Astrocyte (in vitro differentiated cells and primary cell): ENCODE measurements at regions not wholly inside any gene's neighbourhood (a gene's known extent, or its start where the extent isn't known, plus 50 kb on each side); places are given as distances from the start of the nearest gene placed in this dataset.

Experiments
- EZH2 ChIP-seq: IDR thresholded peaks from 2 replicates; pipeline ENCODE4 v1.6.1; 2012; ENCODE audit warnings: mild to moderate bottlenecking, low read length, inconsistent platforms; ENCODE audit not compliant: insufficient read depth
- TF ChIP-seq, protein P1 (sequence below): IDR thresholded peaks from 2 replicates; pipeline ENCODE4 v1.5.1; 2011; ENCODE audit warnings: low read depth, mild to moderate bottlenecking, inconsistent platforms, low read length, moderate library complexity; ENCODE audit not compliant: insufficient read depth

DNA sequence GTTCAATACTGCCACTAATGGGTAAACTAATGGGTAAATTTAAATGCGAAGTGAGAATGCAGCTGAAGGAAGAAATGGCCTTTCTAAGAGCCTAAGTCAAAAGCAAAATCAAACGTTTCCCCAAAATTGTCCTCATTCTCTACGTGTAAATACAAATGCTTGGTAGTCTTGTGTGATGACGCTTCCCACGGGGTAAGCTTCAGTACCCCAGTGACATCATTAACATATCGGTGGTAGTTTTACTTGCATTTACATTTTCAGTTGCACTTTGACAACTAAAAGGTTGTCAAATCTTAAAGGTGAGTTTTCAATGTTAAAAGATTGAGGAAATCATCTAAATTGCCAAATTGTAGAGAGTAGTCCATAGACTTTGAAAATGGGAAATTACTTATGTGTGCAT, 550.7 kb upstream of the CCNG1 start:
- TF ChIP-seq, protein P1, sequence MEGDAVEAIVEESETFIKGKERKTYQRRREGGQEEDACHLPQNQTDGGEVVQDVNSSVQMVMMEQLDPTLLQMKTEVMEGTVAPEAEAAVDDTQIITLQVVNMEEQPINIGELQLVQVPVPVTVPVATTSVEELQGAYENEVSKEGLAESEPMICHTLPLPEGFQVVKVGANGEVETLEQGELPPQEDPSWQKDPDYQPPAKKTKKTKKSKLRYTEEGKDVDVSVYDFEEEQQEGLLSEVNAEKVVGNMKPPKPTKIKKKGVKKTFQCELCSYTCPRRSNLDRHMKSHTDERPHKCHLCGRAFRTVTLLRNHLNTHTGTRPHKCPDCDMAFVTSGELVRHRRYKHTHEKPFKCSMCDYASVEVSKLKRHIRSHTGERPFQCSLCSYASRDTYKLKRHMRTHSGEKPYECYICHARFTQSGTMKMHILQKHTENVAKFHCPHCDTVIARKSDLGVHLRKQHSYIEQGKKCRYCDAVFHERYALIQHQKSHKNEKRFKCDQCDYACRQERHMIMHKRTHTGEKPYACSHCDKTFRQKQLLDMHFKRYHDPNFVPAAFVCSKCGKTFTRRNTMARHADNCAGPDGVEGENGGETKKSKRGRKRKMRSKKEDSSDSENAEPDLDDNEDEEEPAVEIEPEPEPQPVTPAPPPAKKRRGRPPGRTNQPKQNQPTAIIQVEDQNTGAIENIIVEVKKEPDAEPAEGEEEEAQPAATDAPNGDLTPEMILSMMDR: no peak
- TF ChIP-seq EZH2: no peak
